HG03095 (cell line): ENCODE measurements at regions not wholly inside any gene's neighbourhood (a gene's known extent, or its start where the extent isn't known, plus 50 kb on each side); places are given as distances from the start of the nearest gene placed in this dataset.
"Not testable (repeated sequence)": the region's sequence is repeated elsewhere in the genome, so short reads cannot be mapped to it uniquely, and the experiment has no call there.

ENCODE experiments used
- ATAC-seq: cut with Tn5 transposase; IDR thresholded peaks from one replicate; pipeline ENCODE4 v1.9.1; 2021; ENCODE audit warnings: moderate library complexity; ENCODE audit not compliant: unreplicated experiment

DNA sequence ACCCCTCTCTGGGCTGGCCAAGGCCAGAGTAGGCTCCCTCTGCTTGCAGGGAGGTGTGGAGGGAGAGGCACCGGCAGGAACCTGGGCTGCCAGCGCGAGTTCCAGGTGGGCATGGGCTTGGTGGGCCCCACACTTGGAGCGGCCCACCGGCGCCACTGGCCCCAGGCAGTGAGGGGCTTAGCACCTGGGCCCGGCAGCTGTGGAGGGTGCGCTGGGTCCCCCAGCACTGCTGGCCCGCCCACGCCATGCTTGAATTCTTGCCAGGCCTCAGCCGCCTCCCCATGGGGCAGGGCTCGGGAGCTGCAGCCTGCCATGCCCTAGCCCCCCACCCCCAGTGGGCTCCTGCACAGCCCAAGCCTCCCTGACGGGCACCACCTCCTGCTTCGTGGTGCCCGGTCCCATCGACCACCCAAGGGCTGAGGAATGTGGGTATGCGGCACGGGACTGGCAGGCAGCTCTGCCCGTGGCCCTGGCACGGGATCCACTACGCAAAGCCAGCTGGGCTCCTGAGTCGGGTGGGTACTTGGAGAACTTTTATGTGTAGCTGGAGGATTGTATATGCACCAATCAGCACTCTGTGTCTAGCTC lies 1648.0 kb downstream of the OLFM4 start:
- no peak for ATAC-seq

DNA sequence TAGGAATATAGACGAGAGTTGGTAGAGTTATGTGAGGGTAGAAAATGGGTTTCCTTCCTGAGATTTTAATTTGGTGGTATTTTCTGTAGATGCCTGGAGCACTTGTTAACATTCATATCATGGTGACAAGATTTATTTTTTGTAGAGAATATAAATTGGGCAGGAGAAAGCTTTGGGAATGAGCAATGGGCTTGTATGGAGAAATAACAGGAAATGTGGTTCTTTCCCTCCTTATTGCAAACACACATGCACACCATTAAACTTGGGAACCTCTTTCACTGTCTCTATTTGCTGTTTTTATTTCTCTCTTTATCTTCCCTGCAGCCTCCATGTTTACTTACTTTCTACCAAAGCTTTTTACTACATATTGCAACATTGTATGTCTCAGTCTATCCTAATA lies 1653.6 kb downstream of the OLFM4 start:
- ATAC-seq: no peak

DNA sequence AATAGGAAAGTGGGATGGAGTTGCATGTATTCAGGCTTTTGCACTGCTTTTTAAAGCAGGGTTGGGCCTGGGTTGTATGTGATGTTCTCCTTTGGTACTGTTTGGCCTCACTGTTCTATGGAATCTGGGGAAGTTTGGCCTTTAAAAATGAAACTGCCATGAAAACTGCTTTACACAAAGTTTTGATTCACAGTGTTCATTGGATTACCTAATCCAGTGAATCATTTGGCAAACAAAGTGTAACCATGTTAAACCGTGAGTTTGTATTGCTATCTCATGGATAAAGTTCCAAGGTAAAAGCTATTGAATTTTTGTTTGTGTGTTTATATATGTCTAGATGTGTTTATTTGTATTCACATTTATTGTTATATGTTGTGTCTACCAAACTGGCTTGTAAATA lies 1658.6 kb downstream of the OLFM4 start:
- no peak for ATAC-seq

DNA sequence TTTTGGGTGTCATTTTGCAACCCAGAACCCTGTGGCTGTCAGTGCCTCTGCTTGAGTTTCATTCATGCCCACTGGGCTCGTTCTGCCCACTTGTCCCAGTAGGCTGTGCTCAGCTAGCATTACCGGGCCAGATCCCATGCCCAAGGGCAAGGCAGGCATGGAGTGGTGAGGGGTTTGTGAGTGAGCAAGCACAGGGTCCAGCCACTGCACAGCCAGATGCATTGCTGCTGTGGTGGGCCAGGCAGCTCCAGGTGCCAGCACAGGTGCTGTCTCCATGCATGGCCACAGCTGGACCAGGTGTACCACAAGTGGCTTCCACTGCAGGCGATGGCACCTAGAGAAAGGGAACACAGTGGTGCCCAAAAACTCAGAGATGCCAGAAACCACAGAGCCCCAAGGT lies 1671.2 kb downstream of the OLFM4 start:
- ATAC-seq: no peak

DNA sequence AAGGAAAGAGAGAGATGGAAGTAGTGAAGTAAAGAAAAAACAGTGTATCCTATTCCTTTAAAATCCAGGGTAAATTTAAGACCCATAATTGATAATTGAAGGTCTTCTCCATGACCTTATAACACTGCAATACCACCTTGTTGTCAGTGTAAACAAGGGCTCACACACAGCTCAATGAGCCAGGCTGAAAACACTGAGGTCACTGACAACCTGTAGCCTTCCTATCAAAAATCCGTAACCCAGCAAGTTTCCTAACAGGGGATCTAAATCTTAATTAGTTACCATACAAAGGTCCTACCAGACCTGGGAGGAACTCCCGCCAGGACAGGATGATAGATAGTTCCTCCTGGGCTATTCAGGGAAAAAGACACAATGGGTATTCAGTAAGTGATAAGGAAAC lies 1677.1 kb downstream of the OLFM4 start:
- no peak for ATAC-seq

DNA sequence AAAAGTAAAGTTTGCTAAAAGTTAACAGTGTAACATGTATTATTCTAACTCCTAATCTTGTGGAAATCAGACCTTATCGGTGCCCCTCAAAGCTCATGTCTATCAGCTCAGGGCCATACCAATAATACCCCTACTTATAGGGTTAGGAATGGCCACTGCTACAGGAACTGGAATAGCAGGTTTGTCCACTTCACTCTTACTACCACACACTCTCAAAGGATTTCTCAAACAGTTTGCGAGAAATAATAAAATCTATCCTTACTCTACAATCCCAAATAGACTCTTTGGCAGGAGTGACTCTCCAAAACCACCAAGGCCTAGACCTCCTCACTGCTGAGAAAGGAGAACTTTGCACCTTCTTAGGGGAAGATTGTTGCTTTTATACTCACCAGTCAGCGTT lies 1677.7 kb downstream of the OLFM4 start:
- ATAC-seq: no peak

DNA sequence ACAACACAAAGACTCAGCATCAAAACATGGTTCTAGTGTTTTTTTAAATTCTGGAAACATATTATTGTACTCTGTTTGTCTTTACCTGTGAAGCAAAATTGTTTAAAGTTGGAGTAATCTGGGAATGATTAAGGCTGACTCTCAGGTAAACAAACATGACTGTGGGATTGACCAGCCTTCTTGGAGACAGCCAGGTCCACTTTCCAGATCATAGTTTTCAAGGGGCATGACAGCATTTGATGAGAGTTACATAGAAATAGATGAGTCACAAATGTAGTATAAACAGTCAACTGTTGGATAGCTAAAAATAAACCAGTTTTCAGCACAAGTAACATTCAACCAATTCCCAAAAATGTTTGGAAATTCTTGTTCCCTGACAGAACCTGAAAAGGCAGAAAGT lies 1680.9 kb downstream of the OLFM4 start:
- ATAC-seq: no peak

DNA sequence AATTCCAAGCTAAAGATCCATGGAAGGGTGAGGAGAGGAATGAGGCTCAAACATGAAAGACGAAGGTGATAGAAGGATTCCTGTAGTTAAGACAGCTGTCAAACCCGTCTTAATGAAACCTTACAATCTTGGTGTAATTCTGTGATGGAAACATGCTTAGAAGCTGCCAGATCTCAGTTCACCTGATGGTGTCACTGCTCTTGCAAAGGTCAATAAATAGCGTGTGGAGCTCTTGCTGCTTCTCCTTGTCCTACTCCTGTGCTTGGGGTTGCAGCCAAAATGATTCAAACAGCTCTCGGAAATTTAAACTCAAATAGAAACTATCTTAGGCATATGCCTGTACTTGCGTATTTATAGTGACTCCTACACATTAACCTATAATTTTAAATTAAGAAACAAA lies 1705.0 kb downstream of the OLFM4 start:
- no peak for ATAC-seq

DNA sequence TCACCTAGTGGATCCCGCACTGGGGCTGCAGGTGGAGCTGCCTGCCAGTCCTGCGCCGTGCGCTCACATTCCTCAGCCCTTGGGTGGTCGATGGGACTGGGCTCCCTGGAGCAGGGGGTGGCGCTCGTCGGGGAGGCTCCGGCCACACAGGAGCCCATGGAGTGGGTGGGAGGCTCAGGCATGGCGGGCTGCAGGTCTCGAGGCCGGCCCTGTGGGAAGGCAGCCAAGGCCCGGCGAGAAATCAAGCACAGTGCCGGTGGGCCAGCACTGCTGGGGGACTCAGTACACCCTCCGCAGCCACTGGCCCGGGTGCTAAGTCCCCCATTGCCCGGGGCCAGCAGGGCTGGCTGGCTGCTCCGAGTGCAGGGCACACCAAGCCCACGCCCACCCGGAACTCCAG lies 1708.6 kb downstream of the OLFM4 start:
- not testable (repeated sequence) for ATAC-seq

DNA sequence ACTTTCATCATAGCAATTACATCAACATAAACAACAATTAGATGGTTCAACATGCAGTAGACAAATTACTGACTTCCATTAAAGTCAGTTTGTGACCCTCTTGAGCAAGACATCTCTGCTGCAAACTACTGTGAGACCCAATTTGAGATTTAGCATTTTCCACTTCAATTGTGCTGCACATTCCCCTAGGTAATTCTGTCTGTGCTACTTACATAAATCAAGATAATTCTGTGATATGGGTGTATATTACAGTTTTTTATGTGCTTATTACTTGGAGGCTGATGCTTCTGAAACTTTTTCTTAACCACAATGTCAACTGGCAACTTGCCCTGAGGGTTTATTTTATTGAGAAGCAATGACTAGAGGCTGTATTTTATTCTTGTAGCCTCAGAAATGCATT lies 1714.4 kb downstream of the OLFM4 start:
- ATAC-seq: no peak

DNA sequence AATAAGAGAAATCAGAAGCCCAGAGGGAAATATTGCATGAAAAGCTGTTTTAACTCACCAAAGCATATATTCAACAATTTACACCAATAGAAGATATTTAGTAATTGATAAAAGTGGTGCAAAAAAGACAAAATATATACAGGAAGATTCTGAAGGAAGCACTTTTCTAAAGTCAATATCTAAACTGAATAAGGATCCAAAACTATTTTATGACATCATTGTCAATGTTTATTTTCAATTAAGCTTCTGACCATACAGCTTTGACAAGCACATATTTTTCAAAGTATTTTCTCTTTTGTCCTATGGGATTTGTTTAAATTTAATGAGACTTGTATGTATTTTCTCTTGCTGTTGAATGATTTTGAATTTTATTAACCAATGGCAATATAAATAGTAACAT lies 1716.1 kb downstream of the OLFM4 start:
- no peak for ATAC-seq

DNA sequence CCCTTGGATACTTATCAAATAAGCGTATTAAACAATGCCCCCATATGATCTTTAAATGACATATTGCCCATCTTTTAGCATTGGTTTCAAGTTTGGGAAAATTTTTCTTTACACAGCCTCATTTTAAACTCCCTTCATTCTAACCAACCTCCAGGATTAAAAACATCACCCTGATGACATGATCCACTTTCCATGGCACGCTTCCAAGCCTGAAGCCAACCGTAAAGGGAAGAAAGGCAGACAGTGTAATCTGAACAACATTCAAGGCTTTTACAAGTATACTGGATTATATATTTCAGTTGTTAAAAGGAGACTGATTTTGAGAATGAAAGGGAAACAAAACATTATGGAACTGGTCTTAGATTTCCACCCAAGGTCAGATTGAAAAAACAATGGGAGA lies 1721.9 kb downstream of the OLFM4 start:
- ATAC-seq: no peak

DNA sequence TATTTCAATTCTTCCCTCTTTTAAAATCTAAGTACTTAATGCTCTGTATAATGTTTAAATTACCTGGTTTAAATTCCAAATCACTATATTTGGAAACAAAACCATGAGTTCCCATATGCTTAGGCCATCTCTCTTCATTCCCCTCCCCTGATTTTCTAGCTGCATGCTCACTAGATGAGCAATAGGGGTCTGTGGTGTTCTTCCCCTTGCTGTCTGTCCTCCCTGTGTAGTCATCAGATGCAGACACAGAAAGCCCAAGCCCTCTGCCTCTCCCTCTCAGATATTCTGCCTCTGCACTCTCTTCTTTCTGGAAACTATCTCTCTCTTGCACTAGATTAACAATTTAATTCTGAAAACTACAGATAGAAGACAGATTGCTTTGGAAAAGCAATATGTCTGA lies 1730.2 kb downstream of the OLFM4 start:
- no peak for ATAC-seq

DNA sequence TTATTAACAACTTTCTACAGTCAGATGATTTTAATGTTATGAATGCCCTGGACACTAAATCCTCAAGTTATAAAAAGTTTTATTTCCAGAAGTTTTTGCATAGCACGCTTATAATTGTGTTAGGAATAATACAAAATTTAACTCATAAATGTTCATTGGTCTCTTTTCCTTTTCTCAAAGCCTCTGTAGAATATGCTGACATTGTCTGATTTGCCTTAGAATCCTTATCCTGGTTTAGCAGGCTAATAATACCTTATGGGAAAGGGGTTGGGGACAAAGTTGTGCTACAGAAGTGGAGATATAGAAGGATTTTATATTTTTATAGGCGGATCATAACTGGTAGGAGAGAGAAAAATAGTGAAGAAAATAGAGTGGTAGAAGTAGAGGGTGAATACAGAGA lies 1739.6 kb downstream of the OLFM4 start:
- ATAC-seq: no peak

DNA sequence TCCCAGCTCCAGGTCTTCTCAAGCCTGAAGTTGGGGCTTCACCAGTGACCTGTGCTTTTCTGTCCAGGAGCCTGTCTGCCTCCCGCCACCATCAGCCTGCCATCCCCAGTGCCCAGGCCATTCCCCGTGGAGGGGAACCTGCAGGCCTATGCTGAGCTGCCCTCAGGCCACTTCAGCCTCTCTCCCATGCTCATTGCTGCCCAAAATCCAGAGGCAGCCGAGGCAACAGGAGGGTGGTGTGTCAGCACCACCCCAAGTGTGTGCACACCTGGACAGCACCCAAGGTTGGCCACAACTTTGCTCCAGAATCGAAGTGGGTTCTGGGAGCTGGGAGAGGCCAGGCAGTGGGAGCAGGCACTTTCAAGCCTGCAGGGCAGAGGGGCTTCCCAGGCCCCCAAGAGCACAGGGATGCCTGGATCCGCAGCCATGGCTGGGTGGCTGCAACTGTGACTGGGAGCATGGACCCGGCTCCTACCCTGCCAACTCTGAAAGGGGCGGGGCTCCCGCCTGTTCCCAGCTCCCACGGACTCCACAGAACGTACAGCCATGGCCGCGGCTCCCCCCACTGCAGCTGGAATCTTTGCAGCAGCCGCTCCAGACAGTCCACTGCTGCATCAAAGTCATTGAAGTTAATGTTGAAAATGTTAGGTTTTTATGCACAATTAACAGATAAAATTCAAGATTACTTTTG lies 1747.0 kb downstream of the OLFM4 start:
- no peak for ATAC-seq

DNA sequence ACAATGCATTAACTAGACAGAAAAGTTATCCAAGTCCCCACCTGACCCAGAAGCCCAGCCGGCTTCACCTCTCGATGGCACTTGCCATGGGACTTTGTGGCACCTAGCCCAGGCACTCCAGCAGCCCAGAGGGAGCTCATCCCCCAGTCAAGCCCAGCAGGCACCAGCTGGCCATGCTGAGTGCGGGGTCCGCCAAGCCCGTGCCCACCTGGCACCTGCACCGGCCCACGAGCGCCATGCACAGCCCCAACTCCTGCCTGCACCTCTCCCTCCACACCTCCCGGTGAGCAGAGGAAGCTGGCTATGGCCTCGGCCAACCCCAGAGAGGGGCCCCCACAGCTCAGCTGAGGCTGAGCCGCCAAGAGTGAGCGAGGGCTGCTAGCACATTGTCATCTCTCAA lies 1759.1 kb downstream of the OLFM4 start:
- no peak for ATAC-seq

DNA sequence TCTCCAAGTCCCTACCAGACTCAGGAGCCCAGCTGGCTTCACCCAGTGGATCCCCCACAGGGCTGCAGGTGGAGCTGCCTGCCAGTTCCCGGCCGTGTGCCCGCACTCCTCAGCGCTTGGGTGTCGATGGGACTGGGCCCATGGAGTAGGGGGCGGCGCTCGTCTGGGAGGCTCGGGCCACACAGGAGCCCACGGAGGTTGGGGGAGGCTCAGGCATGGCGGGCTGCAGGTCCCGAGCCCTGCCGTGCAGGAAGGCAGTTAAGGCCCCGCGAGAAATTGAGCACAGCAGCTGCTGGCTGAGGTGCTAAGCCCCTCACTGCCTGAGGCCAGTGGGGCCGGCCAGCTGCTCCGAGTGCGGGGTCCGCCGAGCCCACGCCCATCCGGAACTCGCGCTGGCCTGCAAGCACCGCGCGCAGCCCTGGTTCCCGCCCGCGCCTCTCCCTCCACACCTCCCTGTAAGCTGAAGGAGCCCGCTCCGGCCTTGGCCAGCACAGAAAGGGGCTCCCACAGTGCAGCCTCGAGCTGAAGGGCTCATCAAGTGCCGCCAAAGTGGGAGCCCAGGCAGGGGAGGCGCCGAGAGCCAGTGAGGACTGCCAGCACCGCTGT lies 1771.1 kb downstream of the OLFM4 start:
- ATAC-seq: no peak

DNA sequence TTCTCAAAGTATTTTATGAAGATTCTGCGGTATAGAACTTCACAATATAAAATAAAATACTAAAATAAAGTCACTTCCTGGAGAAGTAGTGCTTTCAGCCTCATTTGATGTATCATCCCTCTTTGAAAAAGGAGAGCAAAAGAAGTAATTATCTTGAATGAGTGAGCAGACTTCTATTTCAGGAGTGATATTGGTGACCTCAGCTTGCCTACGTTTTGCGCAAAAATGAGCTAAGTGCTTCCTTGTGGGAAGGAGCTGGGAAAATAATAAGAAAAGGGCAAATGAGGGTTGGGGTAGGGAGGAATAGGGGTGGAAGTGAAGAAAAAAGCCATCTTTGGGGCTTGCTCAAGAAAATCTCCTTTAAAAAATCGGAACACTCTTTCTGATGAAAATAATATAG lies 1773.6 kb downstream of the OLFM4 start:
- ATAC-seq: no peak

DNA sequence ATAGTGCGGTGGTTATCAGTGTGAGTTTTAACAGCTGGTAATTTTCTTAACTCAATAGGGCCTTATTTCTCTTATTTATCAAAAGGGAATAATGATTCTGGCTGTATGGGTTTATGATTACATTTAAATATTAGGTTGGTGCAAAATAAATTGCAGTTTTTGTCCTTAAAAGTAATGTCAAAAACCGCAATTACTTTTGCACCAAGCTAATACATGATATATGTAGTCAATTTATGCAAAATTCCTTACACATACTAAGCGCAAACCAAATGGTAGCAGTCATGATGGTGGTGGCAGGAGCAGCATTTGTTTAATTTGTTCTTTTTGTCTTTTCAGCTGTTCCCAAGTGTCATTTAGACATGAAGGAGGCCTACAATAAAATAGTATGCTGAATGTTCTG lies 1777.1 kb downstream of the OLFM4 start:
- no peak for ATAC-seq

DNA sequence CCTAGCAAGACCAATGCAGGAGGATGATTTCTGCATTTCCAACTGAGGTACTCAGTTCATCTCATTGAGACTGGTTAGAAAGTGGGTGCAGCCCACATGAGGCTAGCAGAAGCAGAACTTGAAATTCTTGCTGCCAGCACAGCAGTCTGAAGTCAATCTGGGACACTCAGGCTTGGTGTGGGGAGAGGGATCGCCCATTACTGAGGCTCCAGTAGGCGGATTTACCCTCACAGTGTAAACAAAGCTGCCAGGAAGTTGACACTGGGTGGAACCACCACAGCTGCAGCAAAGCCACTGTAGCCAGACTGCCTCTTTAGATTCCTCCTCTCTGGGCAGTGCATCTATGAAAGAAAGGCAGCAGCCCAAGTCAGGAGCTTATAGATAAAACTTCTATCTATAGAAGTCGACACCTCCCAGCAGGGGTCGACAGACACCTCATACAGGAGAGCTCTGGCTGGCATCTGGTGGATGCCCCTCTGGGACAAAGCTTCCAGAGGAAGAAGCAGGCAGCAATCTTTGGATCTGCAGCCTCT lies 1793.4 kb downstream of the OLFM4 start:
- ATAC-seq: not testable (repeated sequence)

DNA sequence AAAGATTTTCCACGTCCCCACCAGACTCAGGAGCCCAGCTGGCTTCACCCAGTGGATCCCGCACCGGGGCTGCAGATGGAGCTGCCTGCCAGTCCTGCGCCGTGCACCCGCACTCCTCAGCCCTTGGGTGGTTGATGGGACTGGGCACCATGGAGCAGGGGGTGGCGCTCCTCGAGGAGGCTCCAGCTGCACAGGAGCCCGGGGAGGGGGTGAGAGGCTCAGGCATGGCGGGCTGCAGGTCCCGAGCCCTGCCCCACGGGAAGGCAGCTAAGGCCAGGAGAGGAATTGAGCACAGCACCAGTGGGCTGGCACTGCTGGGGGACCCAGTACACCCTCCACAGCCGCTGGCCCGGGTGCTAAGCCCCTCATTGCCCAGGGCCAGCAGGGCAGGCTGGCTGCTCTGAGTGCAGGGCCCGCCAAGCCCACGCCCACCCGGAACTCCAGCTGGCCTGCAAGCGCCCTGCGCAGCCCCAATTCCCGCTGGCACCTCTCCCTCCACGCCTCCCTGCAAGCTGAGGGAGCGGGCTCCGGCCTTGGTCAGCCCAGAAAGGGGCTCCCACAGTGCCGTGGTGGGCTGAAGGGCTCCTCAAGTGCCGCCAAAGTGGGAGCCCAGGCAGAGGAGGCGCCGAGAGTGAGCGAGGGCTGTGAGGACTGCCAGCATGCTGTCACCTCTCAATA lies 1800.9 kb downstream of the OLFM4 start:
- not testable (repeated sequence) for ATAC-seq

DNA sequence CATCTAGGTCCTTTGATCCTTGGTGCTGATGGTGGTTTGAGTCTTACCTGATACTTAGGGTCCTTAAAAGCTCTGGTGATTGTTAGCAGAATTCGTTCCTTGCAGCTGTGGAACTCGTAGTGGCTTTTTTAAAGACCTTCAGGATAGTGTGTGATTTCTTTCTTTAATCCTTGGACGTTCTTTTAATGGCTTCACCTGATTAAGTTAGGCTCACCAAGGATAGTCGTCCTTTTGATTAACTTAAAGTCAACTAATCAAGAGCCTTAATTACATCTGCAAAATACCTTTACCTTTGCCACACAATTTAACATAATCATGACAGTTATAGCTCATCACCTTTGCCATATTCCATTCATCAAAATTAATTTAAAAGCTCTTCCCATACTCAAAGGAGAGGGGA lies 1807.7 kb downstream of the OLFM4 start:
- ATAC-seq: no peak
